Glutamatergic neuron (in vitro differentiated cells): ENCODE measurements at regions not wholly inside any gene's neighbourhood (a gene's known extent, or its start where the extent isn't known, plus 50 kb on each side); places are given as distances from the start of the nearest gene placed in this dataset.

ENCODE experiments used
- DNase-seq: peaks from one replicate; pipeline ENCODE4 v3.0.0; 2022
- H3K27ac Mint-ChIP-seq: one replicate; pipeline ENCODE4 v1.8.0; 2020; ENCODE audit warnings: mild to moderate bottlenecking, mixed read lengths, inconsistent platforms; ENCODE audit not compliant: unreplicated experiment
- H3K27me3 Mint-ChIP-seq: one replicate; pipeline ENCODE4 v1.8.0; 2020; ENCODE audit warnings: mild to moderate bottlenecking, moderate library complexity, mixed read lengths, inconsistent platforms; ENCODE audit not compliant: unreplicated experiment
- H3K36me3 Mint-ChIP-seq: one replicate; pipeline ENCODE4 v1.8.0; 2020; ENCODE audit warnings: mild to moderate bottlenecking, mixed read lengths, inconsistent platforms; ENCODE audit not compliant: unreplicated experiment
- H3K4me1 Mint-ChIP-seq: one replicate; pipeline ENCODE4 v1.8.0; 2020; ENCODE audit warnings: mild to moderate bottlenecking, low read depth, mixed read lengths, inconsistent platforms; ENCODE audit not compliant: unreplicated experiment
- H3K4me3 Mint-ChIP-seq: one replicate; pipeline ENCODE4 v1.8.0; 2020; ENCODE audit warnings: mild to moderate bottlenecking, mixed read lengths, inconsistent platforms; ENCODE audit not compliant: unreplicated experiment
- H3K9me3 Mint-ChIP-seq: one replicate; pipeline ENCODE4 v1.8.0; 2020; ENCODE audit warnings: mild to moderate bottlenecking, moderate library complexity, mixed read lengths, inconsistent platforms; ENCODE audit not compliant: unreplicated experiment
- CTCF ChIP-seq: fragments of 200-600 bp; sonication (generic); IDR thresholded peaks from one replicate; pipeline ENCODE4 v1.5.0; 2021; ENCODE audit not compliant: partially characterized antibody, unreplicated experiment

- peak; percentile 28 for DNase-seq
- Mint-ChIP-seq H3K9me3 (no peaks in the 10 kb centered on the region), H3K4me3 (no peak overlapping the region)
Observed at GRCh38 chr9:95752129-95752731, 123.3 kb upstream of the ERCC6L2 start.

GRCh38 chr9:95751520-95751790 lies 124.0 kb upstream of the ERCC6L2 start:
- TF ChIP-seq CTCF: no peak
- H3K27me3 Mint-ChIP-seq: peaks cover 2% of the 10 kb centered on the region

More at GRCh38 chr9:95752129-95752731, 123.3 kb upstream of the ERCC6L2 start:
- no peak for TF ChIP-seq CTCF
- Mint-ChIP-seq H3K27ac (no peak overlapping the region), H3K27me3 (peaks cover 2% of the 10 kb centered on the region), H3K4me1 (peaks cover 14% of the 10 kb centered on the region), H3K36me3 (peaks cover 4% of the 10 kb centered on the region)

GRCh38 chr9:95750725-95751519 lies 124.6 kb upstream of the ERCC6L2 start:
- H3K27me3 Mint-ChIP-seq: peaks cover 2% of the 10 kb centered on the region
- DNase-seq: no peak
- H3K9me3 Mint-ChIP-seq: peaks cover 2% of the 10 kb centered on the region
- peaks cover 14% of the 10 kb centered on the region for H3K4me1 Mint-ChIP-seq
- no peak overlapping the region for H3K27ac Mint-ChIP-seq
- no peak overlapping the region for H3K4me3 Mint-ChIP-seq
- TF ChIP-seq CTCF: no peak
- H3K36me3 Mint-ChIP-seq: peaks cover 4% of the 10 kb centered on the region

More at GRCh38 chr9:95751520-95751790, 124.0 kb upstream of the ERCC6L2 start:
- Mint-ChIP-seq H3K4me3 (no peak overlapping the region), H3K9me3 (no peaks in the 10 kb centered on the region), H3K27ac (no peak overlapping the region), H3K36me3 (peaks cover 4% of the 10 kb centered on the region), H3K4me1 (peaks cover 14% of the 10 kb centered on the region)
- no peak for DNase-seq

GRCh38 chr9:95749493-95749892 lies 126.0 kb upstream of the ERCC6L2 start:
- Mint-ChIP-seq H3K4me3 (no peak overlapping the region), H3K4me1 (peaks cover 14% of the 10 kb centered on the region), H3K27ac (no peak overlapping the region), H3K9me3 (peaks cover 2% of the 10 kb centered on the region), H3K36me3 (peaks cover 2% of the 10 kb centered on the region), H3K27me3 (peaks cover 2% of the 10 kb centered on the region)
- DNase-seq: peak; percentile 28
- no peak for TF ChIP-seq CTCF
